SK-N-SH (cell line): ENCODE measurements at regions not wholly inside any gene's neighbourhood (a gene's known extent, or its start where the extent isn't known, plus 50 kb on each side); places are given as distances from the start of the nearest gene placed in this dataset.

Experiments
- CTCF ChIA-PET: fragments of 300-600, 350-600 bp; formaldehyde crosslinking; extraction: SDS; loops from one replicate; lab custom pipeline; 2021; lab: Yijun Ruan, JAX
- POLR2A ChIA-PET: fragments of 350-600 bp; sonication (Branson Sonifier 250); formaldehyde crosslinking; extraction: SDS; loops from one replicate; lab custom pipeline; 2020; ENCODE audit warnings: antibody characterized with exemption, inconsistent platforms; lab: Yijun Ruan, JAX
- DNase-seq: peaks from one replicate; pipeline ENCODE4 v3.0.0; 2012
- H2AFZ ChIP-seq: fragments of 200-600 bp; sonication (generic); 2 replicates; pipeline ENCODE4 v1.8.1; 2016; ENCODE audit warnings: antibody characterized with exemption, mild to moderate bottlenecking, low read depth
- H3F3A ChIP-seq: fragments of 200-600 bp; sonication (generic); replicated peaks from 2 replicates; pipeline ENCODE3; 2016; ENCODE audit warnings: antibody characterized with exemption, mild to moderate bottlenecking; ENCODE audit not compliant: insufficient read depth
- H3K27ac ChIP-seq, 2 experiments: fragments of 200-500 bp in 1 of 2; fragments of 200-600 bp in 1 of 2; sonication (Bioruptor generic) in 1 of 2; sonication (generic), shearing (Covaris generic) in 1 of 2; 2 replicates each; pipeline versions ENCODE4 v1.5.1 to v1.6.1; 2014 to 2016; ENCODE audit warnings: low read depth in 2 of 2, inconsistent platforms in 1 of 2, low read length in 1 of 2, mild to moderate bottlenecking in 1 of 2, mixed read lengths in 1 of 2
- H3K27me3 ChIP-seq: fragments of 200-600 bp; sonication (generic), shearing (Covaris generic); 2 replicates; pipeline ENCODE4 v1.6.1; 2016; ENCODE audit warnings: mixed run types; ENCODE audit not compliant: insufficient read depth
- H3K36me3 ChIP-seq, 2 experiments: fragments of 200-500 bp in 1 of 2; fragments of 200-600 bp in 1 of 2; sonication (Bioruptor generic) in 1 of 2; sonication (generic) in 1 of 2; replicated peaks in 1 of 2; 2 replicates each; pipeline versions ENCODE3 to v1.5.1; 2014 to 2016; ENCODE audit warnings: low read length in 1 of 2, mild to moderate bottlenecking in 1 of 2; ENCODE audit not compliant: insufficient read depth in 2 of 2, control insufficient read depth in 1 of 2
- H3K4me1 ChIP-seq, 2 experiments: fragments of 200-500 bp in 1 of 2; fragments of 200-600 bp in 1 of 2; sonication (Bioruptor generic) in 1 of 2; sonication (generic), shearing (Covaris generic) in 1 of 2; 2 replicates each; pipeline versions ENCODE4 v1.5.1 to v1.6.1; 2014 to 2016; ENCODE audit warnings: low read depth in 1 of 2, low read length in 1 of 2, mixed run types in 1 of 2; ENCODE audit not compliant: insufficient read depth in 2 of 2, control insufficient read depth in 1 of 2
- H3K4me2 ChIP-seq: fragments of 200-600 bp; sonication (generic), shearing (Covaris generic); 2 replicates; pipeline ENCODE4 v1.6.1; 2017; ENCODE audit warnings: mixed run types
- H3K4me3 ChIP-seq, 2 experiments: fragments of 200-500 bp in 1 of 2; fragments of 200-600 bp in 1 of 2; sonication (Bioruptor generic) in 1 of 2; sonication (generic), shearing (Covaris generic) in 1 of 2; 2 replicates each; pipeline versions ENCODE4 v1.5.1 to v1.8.1; 2014 to 2016; ENCODE audit warnings: low read depth in 2 of 2, inconsistent platforms in 1 of 2, low read length in 1 of 2, mild to moderate bottlenecking in 1 of 2, mixed read lengths in 1 of 2, moderate library complexity in 1 of 2
- H3K79me2 ChIP-seq: fragments of 200-600 bp; sonication (generic); 2 replicates; pipeline ENCODE4 v1.8.1; 2017; ENCODE audit warnings: mild to moderate bottlenecking; ENCODE audit not compliant: insufficient read depth
- H3K9ac ChIP-seq: fragments of 200-600 bp; sonication (generic); 2 replicates; pipeline ENCODE4 v1.6.1; 2017; ENCODE audit warnings: mixed run types
- H3K9me2 ChIP-seq: fragments of 200-600 bp; sonication (generic); 2 replicates; pipeline ENCODE4 v1.6.1; 2017; ENCODE audit warnings: mixed run types
- H3K9me3 ChIP-seq: fragments of 200-600 bp; sonication (generic); 2 replicates; pipeline ENCODE4 v1.6.1; 2017; ENCODE audit warnings: mixed run types, mild to moderate bottlenecking, moderate library complexity
- H4K20me1 ChIP-seq: fragments of 200-600 bp; sonication (generic); 2 replicates; pipeline ENCODE4 v1.6.1; 2017; ENCODE audit warnings: mild to moderate bottlenecking, mixed run types; ENCODE audit not compliant: insufficient read depth
- CHD2 ChIP-seq: fragments of 150-350 bp; IDR thresholded peaks from 2 replicates; pipeline ENCODE4 v1.6.1; 2018; ENCODE audit warnings: low read length; ENCODE audit not compliant: partially characterized antibody
- EZH2phosphoT487 ChIP-seq: fragments of 200-600 bp; sonication (generic); IDR thresholded peaks from 2 replicates; pipeline ENCODE4 v1.6.1; 2017; ENCODE audit warnings: low read depth, mixed run types, mild to moderate bottlenecking, antibody characterized with exemption, moderate library complexity, borderline replicate concordance
- GABPA ChIP-seq: IDR thresholded peaks from 2 replicates; pipeline ENCODE4 v1.4.0; 2012; ENCODE audit warnings: low read depth, mild to moderate bottlenecking
- GATA2 ChIP-seq: sonication (generic); formaldehyde crosslinking; IDR thresholded peaks from 2 replicates; pipeline ENCODE4 v1.5.0; 2020; ENCODE audit warnings: mild to moderate bottlenecking, missing genetic modification reagents
- MXI1 ChIP-seq: IDR thresholded peaks from 2 replicates; pipeline ENCODE4 v1.6.1; 2012; ENCODE audit warnings: mild to moderate bottlenecking, low read depth, low read length, improper control_type of control experiment
- NFIC ChIP-seq: IDR thresholded peaks from 2 replicates; pipeline ENCODE4 v1.4.0; 2012; ENCODE audit warnings: borderline replicate concordance
- RAD21 ChIP-seq: IDR thresholded peaks from 2 replicates; pipeline ENCODE4 v1.6.1; 2012; ENCODE audit warnings: mild to moderate bottlenecking, low read length
- RFX5 ChIP-seq: IDR thresholded peaks from 2 replicates; pipeline ENCODE4 v1.6.1; 2012; ENCODE audit warnings: mild to moderate bottlenecking, improper control_type of control experiment, low read length
- RXRA ChIP-seq: IDR thresholded peaks from 2 replicates; pipeline ENCODE4 v1.4.0; 2012; ENCODE audit warnings: low read depth, mild to moderate bottlenecking, borderline replicate concordance
- SIN3A ChIP-seq: IDR thresholded peaks from 2 replicates; pipeline ENCODE4 v1.6.1; 2012; ENCODE audit warnings: low read depth, mild to moderate bottlenecking, low read length, moderate library complexity, borderline replicate concordance
- SMC3 ChIP-seq: IDR thresholded peaks from 2 replicates; pipeline ENCODE4 v1.6.1; 2012; ENCODE audit warnings: low read depth, low read length, improper control_type of control experiment
- YY1 ChIP-seq: IDR thresholded peaks from 2 replicates; pipeline ENCODE4 v1.4.0; 2012; ENCODE audit warnings: low read depth, mild to moderate bottlenecking
- WGBS: methylation state at CpG from one replicate; pipeline ENCODE4 v1.1.6; 2017; ENCODE audit warnings: low lambda C conversion rate; 5-methylcytosine and 5-hydroxymethylcytosine counted together
- TF ChIP-seq, protein P1 (sequence below): IDR thresholded peaks from 2 replicates; pipeline ENCODE4 v1.4.0; 2012; ENCODE audit warnings: low read depth, borderline replicate concordance
- TF ChIP-seq, protein P2 (sequence below): fragments of 150-350 bp; IDR thresholded peaks from 2 replicates; pipeline ENCODE4 v1.6.1; 2017; ENCODE audit warnings: antibody characterized with exemption, low read length, low read depth, borderline replicate concordance
- TF ChIP-seq, protein P3 (sequence below): fragments of 150-350 bp; IDR thresholded peaks from 2 replicates; pipeline ENCODE4 v1.6.1; 2016; ENCODE audit warnings: mild to moderate bottlenecking, low read depth, low read length
- TF ChIP-seq, protein P4 (sequence below): IDR thresholded peaks from 2 replicates; pipeline ENCODE4 v1.6.1; 2012; ENCODE audit warnings: mild to moderate bottlenecking, low read depth, low read length, moderate library complexity

DNA sequence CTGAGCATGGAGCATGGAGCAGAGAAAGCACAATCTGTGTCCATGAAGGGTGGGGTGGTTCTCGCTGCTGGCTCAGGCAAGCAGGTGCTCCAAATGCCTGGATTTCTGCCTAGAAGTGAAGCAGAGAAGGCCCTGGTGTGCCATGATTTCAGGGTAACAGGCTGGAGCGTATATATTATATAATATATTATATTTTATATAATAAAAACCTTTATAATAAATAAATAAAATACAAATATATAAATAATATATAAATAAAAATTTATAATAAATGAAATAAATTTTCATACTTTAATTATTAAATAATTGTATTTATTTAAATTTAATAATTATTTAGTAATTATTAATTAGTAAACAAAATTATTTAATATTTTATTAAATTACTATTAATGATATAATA is 707.4 kb upstream of the COX7C start:
- 20% methylated on average over 2 of the region's 2 CpGs for WGBS
- POLR2A ChIA-PET: no interaction called here
- TF ChIP-seq SIN3A (no peak), YY1 (no peak), MXI1 (no peak), CHD2 (no peak), SMC3 (no peak), RFX5 (no peak)
- TF ChIP-seq, protein P1, sequence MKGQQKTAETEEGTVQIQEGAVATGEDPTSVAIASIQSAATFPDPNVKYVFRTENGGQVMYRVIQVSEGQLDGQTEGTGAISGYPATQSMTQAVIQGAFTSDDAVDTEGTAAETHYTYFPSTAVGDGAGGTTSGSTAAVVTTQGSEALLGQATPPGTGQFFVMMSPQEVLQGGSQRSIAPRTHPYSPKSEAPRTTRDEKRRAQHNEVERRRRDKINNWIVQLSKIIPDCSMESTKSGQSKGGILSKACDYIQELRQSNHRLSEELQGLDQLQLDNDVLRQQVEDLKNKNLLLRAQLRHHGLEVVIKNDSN: no peak
- TF ChIP-seq, protein P2, sequence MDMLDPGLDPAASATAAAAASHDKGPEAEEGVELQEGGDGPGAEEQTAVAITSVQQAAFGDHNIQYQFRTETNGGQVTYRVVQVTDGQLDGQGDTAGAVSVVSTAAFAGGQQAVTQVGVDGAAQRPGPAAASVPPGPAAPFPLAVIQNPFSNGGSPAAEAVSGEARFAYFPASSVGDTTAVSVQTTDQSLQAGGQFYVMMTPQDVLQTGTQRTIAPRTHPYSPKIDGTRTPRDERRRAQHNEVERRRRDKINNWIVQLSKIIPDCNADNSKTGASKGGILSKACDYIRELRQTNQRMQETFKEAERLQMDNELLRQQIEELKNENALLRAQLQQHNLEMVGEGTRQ: no peak
- TF ChIP-seq, all 33 proteins: peak for 0
- no peak overlapping the region for H3K4me2 ChIP-seq
- DNase-seq: no peak
- H3K9ac ChIP-seq: no peak overlapping the region
- no peak overlapping the region for H3K4me3 ChIP-seq
- CTCF ChIA-PET: no interaction called here
- H3K4me1 ChIP-seq: no peaks in the 10 kb centered on the region
- H3K9me2 ChIP-seq: no peaks in the 10 kb centered on the region
- H2AFZ ChIP-seq: no peak overlapping the region
- H3K36me3 ChIP-seq: no peaks in the 10 kb centered on the region
- no peak overlapping the region for H3K27ac ChIP-seq
- H4K20me1 ChIP-seq: no peaks in the 10 kb centered on the region
- no peaks in the 10 kb centered on the region for H3K9me3 ChIP-seq
- H3F3A ChIP-seq: no peaks in the 10 kb centered on the region
- H3K79me2 ChIP-seq: no peaks in the 10 kb centered on the region
- H3K27me3 ChIP-seq: no peaks in the 10 kb centered on the region

DNA sequence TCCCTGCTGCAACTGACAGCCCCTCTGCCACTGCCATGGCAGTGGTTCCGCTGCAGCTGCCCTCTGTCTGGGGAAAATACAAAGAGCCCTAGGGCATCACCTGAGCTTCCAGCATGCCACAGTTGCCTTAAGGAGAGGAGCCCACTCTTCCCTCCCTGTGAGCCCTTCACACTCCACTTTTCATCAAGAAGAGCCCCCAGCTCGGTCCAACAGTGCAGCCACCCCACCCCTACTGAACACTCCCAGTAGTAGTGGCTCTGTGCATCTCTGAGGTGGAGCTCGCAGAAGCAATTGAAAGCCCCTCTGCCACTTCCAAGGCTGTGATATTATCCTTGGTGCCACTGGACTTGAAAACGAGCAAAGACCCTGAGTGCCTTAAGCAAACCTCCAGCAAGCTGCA is 696.8 kb upstream of the COX7C start:
- Histone ChIP-seq H3K79me2 (no peaks in the 10 kb centered on the region), H3K27me3 (no peaks in the 10 kb centered on the region; the same call in 1 of the 2 replicates), H3K9me3 (no peaks in the 10 kb centered on the region; the same call in 1 of the 2 replicates), H3K4me1 (no peaks in the 10 kb centered on the region), H3K9me2 (no peaks in the 10 kb centered on the region), H3K4me3 (no peak overlapping the region), H4K20me1 (no peaks in the 10 kb centered on the region), H3K27ac (no peak overlapping the region), H2AFZ (no peak overlapping the region), H3K36me3 (no peaks in the 10 kb centered on the region), H3F3A (no peaks in the 10 kb centered on the region), H3K4me2 (no peak overlapping the region), H3K9ac (no peak overlapping the region)
- TF ChIP-seq YY1 (no peak), RXRA (no peak), GABPA (no peak), MXI1 (no peak), NFIC (no peak), EZH2phosphoT487 (no peak), RAD21 (no peak), SIN3A (no peak), GATA2 (CRISPR knock-in tag) (no peak)
- TF ChIP-seq, protein P3, sequence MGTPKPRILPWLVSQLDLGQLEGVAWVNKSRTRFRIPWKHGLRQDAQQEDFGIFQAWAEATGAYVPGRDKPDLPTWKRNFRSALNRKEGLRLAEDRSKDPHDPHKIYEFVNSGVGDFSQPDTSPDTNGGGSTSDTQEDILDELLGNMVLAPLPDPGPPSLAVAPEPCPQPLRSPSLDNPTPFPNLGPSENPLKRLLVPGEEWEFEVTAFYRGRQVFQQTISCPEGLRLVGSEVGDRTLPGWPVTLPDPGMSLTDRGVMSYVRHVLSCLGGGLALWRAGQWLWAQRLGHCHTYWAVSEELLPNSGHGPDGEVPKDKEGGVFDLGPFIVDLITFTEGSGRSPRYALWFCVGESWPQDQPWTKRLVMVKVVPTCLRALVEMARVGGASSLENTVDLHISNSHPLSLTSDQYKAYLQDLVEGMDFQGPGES: no peak
- TF ChIP-seq, protein P4, sequence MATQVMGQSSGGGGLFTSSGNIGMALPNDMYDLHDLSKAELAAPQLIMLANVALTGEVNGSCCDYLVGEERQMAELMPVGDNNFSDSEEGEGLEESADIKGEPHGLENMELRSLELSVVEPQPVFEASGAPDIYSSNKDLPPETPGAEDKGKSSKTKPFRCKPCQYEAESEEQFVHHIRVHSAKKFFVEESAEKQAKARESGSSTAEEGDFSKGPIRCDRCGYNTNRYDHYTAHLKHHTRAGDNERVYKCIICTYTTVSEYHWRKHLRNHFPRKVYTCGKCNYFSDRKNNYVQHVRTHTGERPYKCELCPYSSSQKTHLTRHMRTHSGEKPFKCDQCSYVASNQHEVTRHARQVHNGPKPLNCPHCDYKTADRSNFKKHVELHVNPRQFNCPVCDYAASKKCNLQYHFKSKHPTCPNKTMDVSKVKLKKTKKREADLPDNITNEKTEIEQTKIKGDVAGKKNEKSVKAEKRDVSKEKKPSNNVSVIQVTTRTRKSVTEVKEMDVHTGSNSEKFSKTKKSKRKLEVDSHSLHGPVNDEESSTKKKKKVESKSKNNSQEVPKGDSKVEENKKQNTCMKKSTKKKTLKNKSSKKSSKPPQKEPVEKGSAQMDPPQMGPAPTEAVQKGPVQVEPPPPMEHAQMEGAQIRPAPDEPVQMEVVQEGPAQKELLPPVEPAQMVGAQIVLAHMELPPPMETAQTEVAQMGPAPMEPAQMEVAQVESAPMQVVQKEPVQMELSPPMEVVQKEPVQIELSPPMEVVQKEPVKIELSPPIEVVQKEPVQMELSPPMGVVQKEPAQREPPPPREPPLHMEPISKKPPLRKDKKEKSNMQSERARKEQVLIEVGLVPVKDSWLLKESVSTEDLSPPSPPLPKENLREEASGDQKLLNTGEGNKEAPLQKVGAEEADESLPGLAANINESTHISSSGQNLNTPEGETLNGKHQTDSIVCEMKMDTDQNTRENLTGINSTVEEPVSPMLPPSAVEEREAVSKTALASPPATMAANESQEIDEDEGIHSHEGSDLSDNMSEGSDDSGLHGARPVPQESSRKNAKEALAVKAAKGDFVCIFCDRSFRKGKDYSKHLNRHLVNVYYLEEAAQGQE: no peak
- DNase-seq: no peak
- WGBS: 0% methylated on average over 2 of the region's 4 CpGs
- CTCF ChIA-PET: no interaction called here
- POLR2A ChIA-PET: no interaction called here
